GM12878 (cell line): ENCODE measurements at regions not wholly inside any gene's neighbourhood (a gene's known extent, or its start where the extent isn't known, plus 50 kb on each side); places are given as distances from the start of the nearest gene placed in this dataset.

Source experiments
- ATAC-seq: fragments of 200-7000 bp; cut with Tn5 transposase; 3 replicates; pipeline ENCODE4 v1.9.1; 2020; ENCODE audit warnings: mild to moderate bottlenecking, moderate library complexity
- BruUV-seq: library from RNA; stranded (reverse); fragments of 400-500 nt; replicated peaks from 2 replicates; lab custom pipeline; 2021; lab: Mats Ljungman, UMichigan
- CTCF ChIA-PET: fragments of 300-600 bp; sonication (Branson Sonifier 250); formaldehyde crosslinking; extraction: SDS; loops from one replicate; lab custom pipeline; 2021; ENCODE audit warnings: inconsistent platforms; lab: Yijun Ruan, JAX
- POLR2A ChIA-PET: fragments of 350-600 bp; formaldehyde crosslinking; extraction: SDS; loops from one replicate; lab custom pipeline; 2021; ENCODE audit warnings: inconsistent platforms; lab: Charles Lee
- RAD21 ChIA-PET: fragments of 300-600 bp; sonication (Branson Sonifier 250); formaldehyde crosslinking; loops from one replicate; lab custom pipeline; 2023; ENCODE audit warnings: antibody characterized with exemption; ENCODE audit not compliant: unreplicated experiment; lab: Charles Lee
- SMC1A ChIA-PET: fragments of 300-600 bp; sonication (Branson Sonifier 250); formaldehyde crosslinking; loops from one replicate; lab custom pipeline; 2023; ENCODE audit not compliant: unreplicated experiment, uncharacterized antibody; lab: Charles Lee
- DNase-seq: peaks from one replicate; pipeline ENCODE4 v3.0.0-alpha.2; 2011; ENCODE audit warnings: low read depth, low spot score
- FAIRE-seq: peaks from 3 replicates; lab custom pipeline; 2011; peaks lifted over from hg19 to GRCh38; lab: Jason Lieb, UNC
- H2AFZ ChIP-seq: 2 replicates; pipeline ENCODE4 v1.6.0; 2011; ENCODE audit warnings: low read depth, low read length, control low read depth; ENCODE audit not compliant: control insufficient read depth
- H3K27ac ChIP-seq: 2 replicates; pipeline ENCODE4 v1.5.1; 2011; ENCODE audit warnings: control low read depth; ENCODE audit not compliant: control insufficient read depth, insufficient read depth
- H3K27me3 ChIP-seq, 2 experiments: replicated peaks in 1 of 2; 2 replicates each; pipeline versions ENCODE4 v1.6.0 to v1.6.1; 2011; ENCODE audit warnings: low read length in 1 of 2; ENCODE audit not compliant: control insufficient read depth in 2 of 2, insufficient read depth in 2 of 2
- H3K36me3 ChIP-seq, 2 experiments: 2 replicates each; pipeline ENCODE4 v1.5.1; 2011; ENCODE audit warnings: low read length in 1 of 2; ENCODE audit not compliant: control insufficient read depth in 2 of 2, insufficient read depth in 2 of 2
- H3K4me1 ChIP-seq: 2 replicates; pipeline ENCODE4 v1.6.1; 2011; ENCODE audit warnings: mild to moderate bottlenecking, low read length, moderate library complexity, mixed read lengths; ENCODE audit not compliant: control insufficient read depth, insufficient read depth
- H3K4me2 ChIP-seq: 2 replicates; pipeline ENCODE4 v1.6.0; 2011; ENCODE audit warnings: control low read depth; ENCODE audit not compliant: control insufficient read depth, insufficient read depth
- H3K4me3 ChIP-seq: fragments of 200-600 bp; sonication (generic); 2 replicates; pipeline ENCODE4 v1.5.1; 2016
- H3K79me2 ChIP-seq: 2 replicates; pipeline ENCODE4 v1.6.0; 2011; ENCODE audit warnings: low read length; ENCODE audit not compliant: control insufficient read depth, insufficient read depth
- H3K9ac ChIP-seq: 2 replicates; pipeline ENCODE4 v1.8.0; 2011; ENCODE audit warnings: low read length, control low read depth, mixed read lengths; ENCODE audit not compliant: control insufficient read depth, insufficient read depth
- H3K9me3 ChIP-seq: replicated peaks from 3 replicates; pipeline ENCODE4 v1.5.1; 2011; ENCODE audit warnings: mild to moderate bottlenecking, low read length; ENCODE audit not compliant: control insufficient read depth, insufficient read depth
- H4K20me1 ChIP-seq: 2 replicates; pipeline ENCODE4 v1.6.0; 2011; ENCODE audit not compliant: control insufficient read depth, insufficient read depth
- EP300 ChIP-seq, 2 experiments: fragments of 150-350 bp in 1 of 2; IDR thresholded peaks; 2 replicates each; pipeline ENCODE4 v1.6.1; 2011 to 2012; ENCODE audit warnings: low read depth in 2 of 2, low read length in 2 of 2, borderline replicate concordance in 1 of 2, improper control_type of control experiment in 1 of 2, inconsistent platforms in 1 of 2; ENCODE audit not compliant: control insufficient read depth in 1 of 2
- HDAC2 ChIP-seq: fragments of 200-600 bp; sonication (generic); IDR thresholded peaks from 2 replicates; pipeline ENCODE4 v1.6.1; 2017
- KDM1A ChIP-seq: fragments of 200-600 bp; sonication (generic); IDR thresholded peaks from 2 replicates; pipeline ENCODE4 v1.6.1; 2016; ENCODE audit warnings: borderline replicate concordance
- MEF2B ChIP-seq: fragments of 450-650 bp; IDR thresholded peaks from 2 replicates; pipeline ENCODE4 v1.6.1; 2018; ENCODE audit warnings: mild to moderate bottlenecking, moderate library complexity; ENCODE audit not compliant: partially characterized antibody, poor library complexity, severe bottlenecking
- MTA2 ChIP-seq: fragments of 450-650 bp; IDR thresholded peaks from 2 replicates; pipeline ENCODE4 v1.6.1; 2016; ENCODE audit warnings: low read depth, mild to moderate bottlenecking, moderate library complexity
- MXI1 ChIP-seq: fragments of 150-350 bp; IDR thresholded peaks from 2 replicates; pipeline ENCODE4 v1.6.1; 2011; ENCODE audit warnings: low read depth, mild to moderate bottlenecking, inconsistent platforms, low read length, improper control_type of control experiment
- NFIC ChIP-seq: IDR thresholded peaks from 2 replicates; pipeline ENCODE4 v1.6.1; 2012; ENCODE audit warnings: low read depth, mild to moderate bottlenecking, inconsistent platforms, low read length, moderate library complexity
- NR2C1 ChIP-seq: fragments of 450-650 bp; IDR thresholded peaks from 2 replicates; pipeline ENCODE4 v1.6.1; 2017; ENCODE audit warnings: antibody characterized with exemption, mild to moderate bottlenecking, moderate library complexity
- RB1 ChIP-seq: fragments of 450-650 bp; formaldehyde crosslinking; IDR thresholded peaks from 2 replicates; pipeline ENCODE4 v1.6.1; 2017; ENCODE audit warnings: mild to moderate bottlenecking, borderline replicate concordance
- SRF ChIP-seq, 2 experiments: IDR thresholded peaks; 2 replicates each; pipeline ENCODE4 v1.6.1; 2011; ENCODE audit warnings: low read depth in 2 of 2, low read length in 2 of 2, mild to moderate bottlenecking in 1 of 2, moderate library complexity in 1 of 2
- WGBS: methylation state at CpG from one replicate; pipeline ENCODE4 v1.1.6; 2016; ENCODE audit warnings: low lambda C conversion rate; ENCODE audit not compliant: insufficient replicate concordance, insufficient coverage; ENCODE audit errors: missing lambda C conversion rate; 5-methylcytosine and 5-hydroxymethylcytosine counted together
- in situ Hi-C: fragments of 300-500 bp; cut with MboI; formaldehyde crosslinking; loops from 9 replicates; pipeline ENCODE4 v1.14.3; 2018; ENCODE audit warnings: mixed read lengths
- intact Hi-C: fragments of 100-400 bp; cut with micrococcal nuclease; formaldehyde crosslinking; loops from one replicate; pipeline ENCODE4 v1.14.2; 2022; ENCODE audit not compliant: unreplicated experiment
- TF ChIP-seq, protein P1 (sequence below): IDR thresholded peaks from 2 replicates; pipeline ENCODE4 v1.6.1; 2011; ENCODE audit warnings: low read depth, mild to moderate bottlenecking, low read length, moderate library complexity, borderline replicate concordance; ENCODE audit errors: extremely low read depth
- TF ChIP-seq, protein P2 (sequence below): fragments of 450-650 bp; IDR thresholded peaks from 2 replicates; pipeline ENCODE4 v1.6.1; 2017; ENCODE audit warnings: low read depth, mild to moderate bottlenecking, moderate library complexity

DNA sequence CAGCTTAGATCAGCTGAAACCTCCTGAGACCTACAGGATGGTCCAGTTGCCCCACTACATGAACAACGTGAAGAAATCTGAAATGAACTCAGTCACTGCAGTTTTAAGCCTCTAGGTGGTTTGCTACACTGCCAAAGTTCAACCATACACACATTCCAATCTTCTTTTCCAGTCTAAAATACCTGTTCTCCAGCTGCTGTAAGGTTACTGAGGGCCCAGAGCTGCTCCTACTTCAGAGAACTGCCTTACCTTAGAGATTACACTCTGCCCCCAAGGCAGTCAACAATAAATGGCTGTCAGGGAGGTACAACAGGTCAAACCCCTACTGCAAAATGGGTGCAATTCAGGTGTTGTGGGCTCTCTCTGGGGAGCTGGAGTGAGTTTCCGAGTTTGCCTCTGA lies 154.1 kb upstream of the MIR17HG start:
- no peak overlapping the region for H3K4me3 ChIP-seq
- RAD21 ChIA-PET: no interaction called here
- no peak for TF ChIP-seq MXI1
- TF ChIP-seq NR2C1: no peak
- TF ChIP-seq MTA2: no peak
- no peak for TF ChIP-seq MEF2B
- TF ChIP-seq NFIC: no peak
- TF ChIP-seq HDAC2: no peak
- TF ChIP-seq, protein P1, sequence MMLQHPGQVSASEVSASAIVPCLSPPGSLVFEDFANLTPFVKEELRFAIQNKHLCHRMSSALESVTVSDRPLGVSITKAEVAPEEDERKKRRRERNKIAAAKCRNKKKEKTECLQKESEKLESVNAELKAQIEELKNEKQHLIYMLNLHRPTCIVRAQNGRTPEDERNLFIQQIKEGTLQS: no peak
- intact Hi-C loops (no loop called here), in situ Hi-C loops (no loop called here)
- CTCF ChIA-PET: no interaction called here
- no peaks in the 10 kb centered on the region for H3K4me1 ChIP-seq
- no peak overlapping the region for H3K4me2 ChIP-seq
- no peak for ATAC-seq
- WGBS: 3% methylated on average over 2 of the region's 2 CpGs
- H3K27ac ChIP-seq: no peak overlapping the region
- no TSS peak for BruUV-seq
- H3K79me2 ChIP-seq: no peaks in the 10 kb centered on the region
- H2AFZ ChIP-seq: no peak overlapping the region
- FAIRE-seq: no peak
- DNase-seq: no peak
- H4K20me1 ChIP-seq: no peaks in the 10 kb centered on the region
- POLR2A ChIA-PET: no interaction called here
- H3K9ac ChIP-seq: no peak overlapping the region
- H3K27me3 ChIP-seq: no peaks in the 10 kb centered on the region
- H3K9me3 ChIP-seq: no peaks in the 10 kb centered on the region; the same call in 2 of the 3 replicates
- H3K36me3 ChIP-seq: no peaks in the 10 kb centered on the region
- SMC1A ChIA-PET: interaction anchor here (1.0 kb wide), 1 partner anchor 114 kb away, joined by 3 read pairs; no protein-coding TSS in a partner anchor

DNA sequence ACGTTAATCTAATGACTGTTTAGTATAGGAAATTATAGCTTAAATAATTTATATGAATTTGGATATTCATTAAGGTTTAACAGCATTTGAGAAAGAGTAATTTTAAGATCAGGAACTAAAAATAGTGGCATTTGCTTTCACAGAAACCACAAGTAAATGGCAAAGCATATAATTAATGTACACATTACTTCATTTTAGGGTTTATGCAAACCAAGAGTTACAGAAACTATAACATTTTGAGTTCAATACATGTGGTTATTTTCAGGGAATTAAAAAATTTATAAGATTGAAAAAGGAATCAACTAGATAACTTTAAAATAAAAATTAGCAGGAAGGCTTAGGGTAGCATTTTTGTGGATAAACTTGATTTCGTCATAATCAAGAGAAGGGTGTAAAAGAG lies 151.7 kb upstream of the MIR17HG start:
- no peaks in the 10 kb centered on the region for H3K4me1 ChIP-seq
- no peaks in the 10 kb centered on the region for H3K36me3 ChIP-seq
- no peaks in the 10 kb centered on the region for H4K20me1 ChIP-seq
- RAD21 ChIA-PET: no interaction called here
- no peak overlapping the region for H3K27ac ChIP-seq
- CTCF ChIA-PET: no interaction called here
- H3K9ac ChIP-seq: no peak overlapping the region
- in situ Hi-C loops: no loop called here
- H3K27me3 ChIP-seq: no peaks in the 10 kb centered on the region
- H3K9me3 ChIP-seq: no peaks in the 10 kb centered on the region; the same call in 2 of the 3 replicates
- H3K79me2 ChIP-seq: no peaks in the 10 kb centered on the region
- intact Hi-C loops: no loop called here
- BruUV-seq: no TSS peak
- no peak overlapping the region for H2AFZ ChIP-seq
- SMC1A ChIA-PET: no interaction called here
- no peak overlapping the region for H3K4me2 ChIP-seq
- DNase-seq: no peak
- no peak for ATAC-seq
- no peak for FAIRE-seq
- POLR2A ChIA-PET: no interaction called here
- no peak overlapping the region for H3K4me3 ChIP-seq
- WGBS: 23% methylated on average over 2 of the region's 2 CpGs
- TF ChIP-seq EP300 (IDR thresholded peaks at IDR 0.05; ENCODE audit: borderline replicate concordance in 1 of 2, control insufficient read depth in 1 of 2, low read depth in 2 of 2, low read length in 2 of 2) (no peak), KDM1A (no peak), SRF (IDR thresholded peaks at IDR 0.05; ENCODE audit: low read depth in 2 of 2, low read length in 2 of 2) (no peak), RB1 (no peak)
- TF ChIP-seq, protein P2, sequence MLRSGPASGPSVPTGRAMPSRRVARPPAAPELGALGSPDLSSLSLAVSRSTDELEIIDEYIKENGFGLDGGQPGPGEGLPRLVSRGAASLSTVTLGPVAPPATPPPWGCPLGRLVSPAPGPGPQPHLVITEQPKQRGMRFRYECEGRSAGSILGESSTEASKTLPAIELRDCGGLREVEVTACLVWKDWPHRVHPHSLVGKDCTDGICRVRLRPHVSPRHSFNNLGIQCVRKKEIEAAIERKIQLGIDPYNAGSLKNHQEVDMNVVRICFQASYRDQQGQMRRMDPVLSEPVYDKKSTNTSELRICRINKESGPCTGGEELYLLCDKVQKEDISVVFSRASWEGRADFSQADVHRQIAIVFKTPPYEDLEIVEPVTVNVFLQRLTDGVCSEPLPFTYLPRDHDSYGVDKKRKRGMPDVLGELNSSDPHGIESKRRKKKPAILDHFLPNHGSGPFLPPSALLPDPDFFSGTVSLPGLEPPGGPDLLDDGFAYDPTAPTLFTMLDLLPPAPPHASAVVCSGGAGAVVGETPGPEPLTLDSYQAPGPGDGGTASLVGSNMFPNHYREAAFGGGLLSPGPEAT: no peak
